ENCODE measurements at regions not wholly inside any gene's neighbourhood (a gene's known extent, or its start where the extent isn't known, plus 50 kb on each side); places are given as distances from the start of the nearest gene placed in this dataset.
"Not testable (repeated sequence)": the region's sequence is repeated elsewhere in the genome, so short reads cannot be mapped to it uniquely, and the experiment has no call there.

DNA sequence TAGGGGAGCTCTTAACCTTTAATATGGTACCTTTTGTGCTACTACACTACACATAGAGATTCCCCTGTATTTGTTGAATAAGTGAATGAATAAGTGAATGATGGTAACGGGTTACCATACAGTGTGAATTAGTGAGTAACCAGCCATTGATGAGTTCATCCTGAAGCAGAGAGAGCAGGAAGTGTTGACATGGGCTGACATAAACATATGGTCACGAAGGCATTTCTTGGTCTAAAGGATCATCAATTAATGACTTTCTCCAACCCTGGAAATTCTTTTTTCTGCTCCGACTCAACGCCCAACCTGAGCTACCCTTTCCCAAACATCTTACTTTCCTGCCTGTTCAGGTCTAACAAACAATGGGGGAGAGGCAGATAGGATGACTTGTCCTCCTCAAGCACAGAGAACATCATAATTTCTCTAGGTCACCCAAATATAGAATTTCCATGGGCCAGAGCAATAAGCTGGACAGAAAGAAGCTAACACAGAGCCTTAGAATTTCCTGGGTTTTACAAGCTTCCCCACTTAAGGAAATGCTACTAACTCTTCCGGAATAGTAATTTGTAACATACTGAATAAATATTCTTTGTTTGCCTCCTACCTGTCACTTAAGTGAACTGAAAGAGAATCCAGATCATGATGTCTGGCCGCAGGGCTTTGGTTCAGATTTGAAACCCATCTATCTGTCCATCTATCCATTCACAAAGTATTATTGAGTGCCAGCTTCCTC lies 114.7 kb upstream of the NGF start:
- DNase-seq = no peak

DNA sequence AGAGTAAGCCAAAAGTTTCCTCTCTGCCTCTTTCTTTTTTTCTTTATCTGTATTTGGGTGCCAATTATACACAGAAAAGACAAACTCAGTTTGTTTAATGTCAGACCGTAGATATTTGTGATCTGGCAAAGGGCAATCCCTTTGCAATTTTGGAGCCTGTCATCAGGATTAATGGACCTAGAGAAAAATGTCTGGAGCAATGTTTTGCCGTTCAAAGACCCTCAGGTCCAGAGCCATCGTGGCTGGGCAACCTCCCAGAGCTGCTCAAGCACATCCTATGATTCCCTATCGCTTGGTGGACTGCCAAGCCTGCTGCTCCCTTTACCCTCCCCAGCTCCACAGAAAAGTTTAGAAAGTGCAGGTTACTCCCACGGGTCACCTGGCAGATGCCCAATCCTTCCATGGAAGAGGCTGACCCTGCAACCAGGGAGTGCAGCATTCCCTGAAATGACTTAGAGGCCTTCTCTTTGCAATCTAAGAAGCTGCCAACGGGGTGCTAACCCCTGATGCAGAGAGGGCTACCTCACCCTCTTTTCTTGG lies 112.5 kb upstream of the NGF start:
- no peak for DNase-seq

DNA sequence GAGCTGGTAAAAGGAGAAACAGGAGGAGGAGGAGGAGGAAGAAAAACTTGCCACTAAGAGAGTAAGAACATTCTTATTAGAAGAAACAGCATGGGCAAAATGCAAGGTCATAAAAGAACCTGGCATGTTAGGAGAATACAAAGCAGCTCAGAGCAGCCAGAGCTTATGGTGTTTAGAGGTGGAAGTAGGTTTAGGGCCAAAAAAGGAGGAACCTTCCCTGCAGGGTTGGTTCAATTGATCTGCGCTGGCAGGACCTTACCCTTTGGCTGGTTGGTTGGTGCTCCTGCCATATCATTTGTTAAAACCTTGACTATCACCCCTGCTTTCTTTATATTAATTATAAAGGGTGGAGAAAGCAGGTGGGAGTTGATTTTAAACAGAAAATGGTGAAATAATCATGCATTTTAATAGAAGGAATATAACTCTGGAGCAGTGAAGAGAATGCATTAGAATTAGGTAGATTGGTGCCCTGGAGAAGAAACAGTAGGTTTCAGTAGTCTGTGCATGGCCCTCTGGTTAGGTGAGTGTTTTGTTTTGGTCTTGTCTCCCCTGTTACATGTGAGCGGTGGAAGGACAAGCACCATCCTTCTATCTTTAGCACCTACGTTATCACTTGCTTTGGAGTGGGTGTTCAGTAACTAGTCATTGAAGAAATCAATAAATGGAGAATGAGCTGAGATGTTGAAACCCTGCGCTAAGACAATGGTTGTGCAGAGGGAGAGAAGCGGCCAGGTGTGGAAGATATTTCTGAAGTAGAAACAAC lies 110.4 kb upstream of the NGF start:
- no peak for DNase-seq

DNA sequence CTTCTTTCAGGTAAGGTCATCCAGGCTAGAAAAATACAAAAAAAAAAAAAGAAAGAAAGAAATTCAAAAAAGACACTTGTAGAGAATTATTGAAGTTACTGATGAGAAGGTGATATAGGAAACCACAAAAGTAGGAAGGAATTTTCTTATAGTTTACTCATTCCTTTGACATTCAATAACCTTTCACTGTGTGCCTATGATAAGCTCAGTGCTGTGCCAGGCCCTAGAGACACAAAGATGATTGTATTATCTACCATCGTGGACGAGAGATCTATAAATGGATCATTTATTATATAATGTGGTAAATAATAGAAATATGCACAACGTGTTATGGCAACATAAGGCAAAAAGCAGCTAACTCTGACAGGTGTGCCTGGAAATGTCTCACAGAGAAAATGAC lies 109.6 kb upstream of the NGF start:
- no peak for DNase-seq

DNA sequence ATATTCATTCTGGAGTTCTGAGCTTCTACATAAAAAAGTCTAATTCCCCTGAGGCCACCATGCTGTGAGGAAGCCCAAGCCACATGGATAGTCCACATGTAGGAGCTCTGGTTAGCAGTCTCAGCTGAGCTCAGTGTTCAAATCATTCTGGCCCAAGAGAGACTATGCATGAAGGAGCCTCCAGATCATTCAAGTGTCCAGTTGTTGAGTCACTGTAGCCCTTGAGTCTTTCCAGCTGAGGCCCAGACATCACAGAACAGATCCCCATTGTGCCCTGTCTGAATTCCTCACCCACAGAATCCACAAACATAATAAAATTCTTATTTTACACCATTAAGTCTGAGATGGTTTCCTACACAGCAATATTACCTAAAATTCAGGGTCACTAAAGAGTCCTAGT lies 107.0 kb upstream of the NGF start:
- DNase-seq = peak; percentile 54

DNA sequence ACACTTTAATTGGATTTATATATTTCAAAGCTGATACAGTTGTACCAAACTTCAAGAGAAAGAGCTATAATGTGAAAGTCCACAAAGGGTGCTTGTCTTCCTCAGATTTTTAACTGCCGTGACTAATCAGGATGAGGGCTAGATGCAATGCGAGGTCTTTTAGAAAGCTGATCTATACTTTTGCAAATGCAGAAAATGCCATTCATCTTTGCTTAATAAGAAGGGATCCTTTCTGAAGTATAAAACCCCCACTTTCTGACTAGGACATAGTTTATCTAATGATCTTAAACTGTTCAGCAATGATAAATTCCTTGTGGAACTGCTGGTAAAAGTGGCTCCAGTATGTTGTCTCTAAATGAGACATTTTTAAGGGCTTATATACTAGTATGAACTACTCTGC lies 102.7 kb upstream of the NGF start:
- no peak for DNase-seq

DNA sequence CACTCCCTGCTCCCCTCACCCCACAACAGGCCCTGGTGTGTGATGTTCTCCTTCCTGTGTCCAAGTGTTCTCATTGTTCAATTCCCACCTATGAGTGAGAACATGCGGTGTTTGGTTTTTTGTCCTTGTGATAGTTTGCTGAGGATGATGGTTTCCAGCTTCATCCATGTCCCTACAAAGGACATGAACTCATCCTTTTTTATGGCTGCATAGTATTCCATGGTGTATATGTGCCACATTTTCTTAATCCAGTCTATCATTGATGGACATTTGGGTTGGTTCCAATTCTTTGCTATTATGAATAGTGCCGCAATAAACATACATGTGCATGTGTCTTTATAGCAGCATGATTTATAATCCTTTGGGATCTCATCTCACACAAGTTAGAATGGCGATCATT lies 101.5 kb upstream of the NGF start:
- DNase-seq = not testable (repeated sequence)

DNA sequence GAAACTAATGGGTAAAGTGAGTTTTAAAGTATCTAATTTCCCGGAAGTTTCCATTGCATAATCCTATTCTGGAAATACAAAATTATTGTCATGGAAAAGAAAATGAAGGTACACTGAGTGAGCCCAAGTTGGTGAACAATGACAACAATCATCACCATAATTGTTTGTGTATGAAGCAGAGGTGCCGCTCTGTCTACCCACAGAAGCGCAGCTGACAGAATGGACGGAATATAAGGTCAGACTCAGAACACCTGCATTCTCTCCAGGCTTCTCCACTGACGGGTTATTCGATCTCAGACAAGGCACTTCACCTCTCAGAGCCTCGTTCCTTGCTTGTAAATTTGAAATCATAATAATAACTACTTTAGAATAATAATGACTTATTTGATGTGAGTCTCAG lies 99.1 kb upstream of the NGF start:
- DNase-seq = peak; percentile 31

DNA sequence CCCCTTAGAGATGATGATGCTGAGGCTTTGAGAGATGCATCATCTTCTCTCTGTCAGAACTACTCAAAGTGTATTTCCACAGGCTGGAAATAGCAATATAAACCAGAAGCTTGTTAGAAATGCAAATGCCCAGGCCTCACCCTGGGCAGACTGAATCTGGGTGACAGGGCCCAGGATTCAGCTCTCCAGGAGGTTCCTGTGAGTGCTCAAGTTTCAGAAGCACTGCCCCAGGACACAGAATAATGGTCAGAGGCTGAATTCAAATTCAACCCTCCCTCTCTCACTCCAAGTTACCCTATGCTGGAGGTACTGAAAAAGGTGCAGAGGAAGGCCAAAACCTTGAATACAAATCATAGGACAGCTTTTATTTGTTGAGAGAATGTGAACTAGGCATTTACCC lies 98.5 kb upstream of the NGF start:
- DNase-seq = peak; percentile 55

DNA sequence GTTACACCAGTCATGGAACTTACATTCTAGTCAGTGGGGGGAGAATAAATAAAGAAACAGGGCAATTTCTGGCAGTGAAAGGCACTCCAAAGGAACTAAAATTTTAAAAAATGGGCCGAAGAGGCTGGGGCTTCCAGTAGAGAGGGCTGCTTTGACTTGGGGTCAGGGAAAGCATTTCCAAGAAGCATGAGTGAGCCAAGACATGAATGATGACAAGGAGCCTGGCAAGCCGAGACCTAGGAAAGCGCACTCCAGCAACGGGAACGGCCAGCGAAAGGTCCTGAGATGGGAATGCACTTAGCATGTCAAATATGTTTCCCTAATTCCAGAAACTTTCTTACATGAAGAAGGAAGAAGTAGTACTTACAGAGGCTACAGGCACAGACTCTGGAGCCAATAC lies 95.4 kb upstream of the NGF start:
- peak; percentile 35 for DNase-seq

DNA sequence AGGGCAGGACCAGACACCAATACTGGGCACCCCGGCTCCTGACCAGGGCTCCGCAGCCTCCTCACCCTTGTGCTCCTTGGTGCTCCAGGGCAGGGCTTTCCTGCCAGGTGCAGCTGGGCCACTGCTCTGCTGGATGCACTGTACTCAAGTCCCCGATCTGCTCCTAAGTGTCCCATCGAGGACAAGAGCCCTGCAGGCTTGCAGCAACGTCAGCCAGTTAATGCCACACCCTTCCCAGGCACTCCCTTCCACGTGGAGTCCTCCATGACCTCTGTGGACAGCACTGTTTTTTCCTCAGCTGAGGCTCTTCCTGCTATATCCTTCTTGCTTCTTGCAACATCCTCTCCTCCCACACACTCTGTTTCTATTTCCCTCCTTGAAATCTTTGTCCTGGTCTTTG lies 94.0 kb upstream of the NGF start:
- peak; percentile 42 for DNase-seq

DNA sequence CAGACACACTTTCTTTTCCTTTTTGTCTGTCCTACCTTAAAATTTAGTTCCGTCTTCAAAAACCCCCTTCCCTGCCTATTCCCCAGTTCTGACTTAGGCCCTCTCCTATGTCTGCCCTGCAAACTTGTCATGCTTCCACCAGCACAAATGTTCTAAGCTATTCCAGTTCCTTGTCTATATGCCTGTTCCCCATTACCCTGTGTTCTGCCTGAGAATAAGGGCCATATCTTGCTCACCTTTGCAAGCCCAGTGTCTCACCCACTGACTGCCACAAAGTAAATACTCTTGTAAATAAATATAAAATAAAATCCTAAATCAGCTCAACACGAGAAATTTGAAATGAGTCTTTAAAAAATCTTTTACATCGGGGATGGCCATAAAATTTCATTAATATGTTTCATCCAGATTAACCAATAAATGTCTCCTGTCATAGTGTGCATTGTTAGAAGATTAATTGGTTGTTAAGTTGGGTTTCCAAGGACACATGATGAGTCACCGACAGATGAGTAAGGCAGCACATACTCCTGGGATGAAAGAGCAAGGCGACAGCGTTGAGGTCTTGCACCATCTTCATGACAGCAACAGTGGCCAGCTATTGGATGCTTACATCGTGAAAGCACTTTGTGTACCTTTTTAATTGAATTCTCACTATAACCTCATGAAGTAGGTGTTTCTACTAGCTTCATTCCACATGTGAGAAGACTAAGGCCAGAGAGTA lies 92.6 kb upstream of the NGF start:
- peak; percentile 70 for DNase-seq

DNA sequence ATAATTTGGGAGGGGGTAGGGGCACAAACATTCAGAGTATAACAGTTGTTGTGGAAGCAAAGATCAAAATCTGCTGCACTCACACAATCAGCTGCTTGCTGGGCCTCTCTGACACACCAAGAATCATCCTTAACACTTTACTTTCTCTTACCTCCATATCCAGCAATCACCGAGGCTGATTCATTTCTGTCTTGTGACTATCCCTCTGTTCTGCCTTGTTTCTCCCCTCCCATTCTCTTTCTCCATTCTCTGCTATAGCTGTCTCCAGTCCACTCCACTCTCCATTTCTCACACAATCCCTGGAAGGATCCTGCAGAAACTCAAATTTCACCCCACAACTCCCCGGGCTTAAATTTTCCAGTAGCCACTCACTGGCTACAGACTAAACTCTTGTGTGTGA lies 91.8 kb upstream of the NGF start:
- no peak for DNase-seq

DNA sequence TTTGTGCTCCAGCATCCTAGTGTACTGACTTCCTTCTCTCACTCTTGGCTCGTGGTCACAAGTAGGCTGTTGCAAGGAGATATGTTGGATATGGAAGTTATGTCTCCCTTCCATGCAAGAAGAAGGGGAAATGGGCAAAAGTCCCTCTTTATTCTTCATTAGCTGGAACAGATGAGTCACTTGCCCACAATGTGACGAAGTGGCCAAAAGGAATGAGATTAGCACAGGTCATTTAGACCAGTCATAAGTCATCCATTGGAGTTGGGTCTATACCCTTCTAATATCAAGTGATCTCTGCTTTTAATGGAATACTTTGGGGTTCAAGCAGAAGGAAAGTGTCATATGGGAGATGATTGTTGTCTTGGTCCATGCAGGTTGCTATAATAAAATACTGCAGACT lies 91.2 kb upstream of the NGF start:
- no peak for DNase-seq

DNA sequence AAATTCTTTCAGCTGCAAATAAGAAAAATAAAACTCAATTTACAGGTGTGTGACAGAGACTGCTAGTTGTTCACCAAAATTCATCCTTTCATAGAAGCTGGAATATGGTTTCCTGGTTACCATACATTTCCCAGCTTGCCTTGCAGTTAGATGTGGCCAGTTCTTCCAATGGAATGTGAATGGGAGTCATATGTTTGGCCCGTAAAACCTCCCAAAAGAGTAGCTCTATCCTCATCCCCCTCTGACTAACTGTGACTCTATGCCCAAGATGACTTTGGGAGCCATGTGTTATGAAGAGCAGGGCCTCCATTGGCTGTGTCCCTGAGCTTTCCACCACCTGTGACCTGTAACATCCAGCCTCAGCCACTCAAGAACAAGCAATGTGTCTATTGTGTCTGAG lies 90.6 kb upstream of the NGF start:
- DNase-seq = no peak

DNA sequence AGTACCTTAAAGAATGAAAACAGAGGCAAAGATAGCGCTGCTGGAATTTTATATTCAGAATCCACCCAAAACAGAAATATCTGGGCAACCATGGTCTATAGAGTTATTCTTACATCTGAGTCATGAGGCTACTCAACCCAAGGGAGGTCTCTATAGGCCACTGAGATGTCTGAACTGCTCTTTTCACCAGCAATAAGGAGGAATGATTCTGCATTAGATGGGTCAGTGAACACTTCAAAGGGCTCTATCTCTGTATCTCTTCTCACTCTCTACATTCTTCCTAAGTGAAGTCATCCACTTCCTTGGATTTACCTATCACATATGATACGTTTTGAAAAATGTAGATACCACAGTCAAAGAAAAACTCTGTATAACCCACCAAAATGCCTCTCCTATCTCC lies 90.2 kb upstream of the NGF start:
- DNase-seq = no peak

DNA sequence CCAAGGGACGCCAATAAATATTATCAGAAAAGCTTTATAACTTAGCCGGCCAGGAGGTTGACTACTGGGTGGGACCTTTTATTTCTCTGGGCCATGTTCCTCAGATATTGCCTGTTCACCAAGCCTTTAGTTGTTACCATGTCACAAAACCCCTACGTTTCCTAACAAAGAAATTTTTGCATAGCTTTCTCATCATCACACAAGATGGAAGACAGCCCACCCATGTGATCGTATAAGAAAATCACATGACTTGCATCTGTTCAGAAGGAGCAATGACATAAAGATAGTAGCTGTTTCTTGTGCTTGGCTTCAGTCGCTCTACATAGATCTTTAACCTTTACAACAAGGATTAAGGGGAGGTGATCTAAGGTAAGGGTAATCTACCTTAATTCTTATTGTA lies 88.9 kb upstream of the NGF start:
- no peak for DNase-seq

DNA sequence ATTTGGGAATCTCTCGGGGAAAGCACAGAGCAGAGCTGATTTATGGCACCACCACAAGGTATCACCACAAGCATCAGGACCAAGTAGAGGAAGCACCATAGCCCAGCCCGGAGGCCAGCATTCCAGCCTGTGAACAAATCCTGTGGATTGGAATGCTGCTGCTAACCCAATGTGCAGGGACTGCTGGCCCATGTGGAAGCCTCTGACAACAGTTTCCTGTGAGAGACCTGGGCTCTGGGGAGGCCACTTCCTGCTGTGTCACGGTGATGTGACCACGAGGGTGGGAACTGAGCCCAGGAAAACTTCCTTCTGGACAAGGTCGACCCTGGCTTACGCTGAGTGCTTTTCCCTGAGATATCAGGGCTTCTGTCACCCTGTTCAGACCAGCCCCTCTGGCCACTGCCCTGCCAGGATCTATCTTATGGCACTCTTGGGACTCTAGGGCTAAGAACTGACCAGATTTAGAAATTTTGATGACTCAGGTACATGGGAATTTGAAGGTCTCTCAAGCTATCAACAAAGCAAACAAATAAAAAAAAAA lies 88.3 kb upstream of the NGF start:
- peak; percentile 91 for DNase-seq

DNA sequence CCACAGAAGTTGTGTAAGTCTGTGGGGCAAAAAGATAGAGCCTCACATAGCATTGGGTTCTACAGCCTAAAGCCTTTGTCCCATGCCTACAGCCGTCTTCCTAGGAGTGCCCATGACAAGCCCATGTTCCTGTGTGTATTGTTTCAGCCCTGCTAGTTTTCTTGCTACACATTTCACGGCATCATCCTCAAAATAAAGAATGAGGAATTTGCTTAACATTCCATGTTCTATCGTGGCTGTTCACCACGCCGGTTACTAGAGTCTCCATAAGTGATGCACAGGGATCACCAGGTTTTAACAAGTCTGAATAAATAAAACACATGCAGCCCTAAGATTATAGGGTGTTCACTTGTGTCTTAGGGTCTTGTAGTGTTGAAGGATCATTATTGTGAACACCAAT lies 87.4 kb upstream of the NGF start:
- no peak for DNase-seq

DNA sequence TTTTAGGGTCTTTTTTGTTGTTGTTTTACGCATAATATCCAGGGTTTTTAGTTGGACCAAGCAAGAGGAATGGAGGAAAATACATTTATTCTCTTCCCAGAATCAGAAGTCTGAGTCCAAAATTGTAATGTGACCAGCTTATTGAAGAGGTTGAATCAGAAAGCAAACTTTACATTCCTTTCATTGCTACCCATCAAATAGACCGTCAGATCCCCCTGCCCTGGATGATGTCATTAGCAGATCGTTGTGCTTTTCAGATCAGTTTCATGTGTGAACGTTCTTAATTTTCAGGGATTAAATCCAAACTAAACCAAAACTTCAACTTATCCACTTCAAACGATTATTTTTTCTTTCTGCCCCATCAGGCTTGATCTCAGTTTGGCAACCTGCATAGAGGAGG lies 85.7 kb upstream of the NGF start:
- DNase-seq = no peak

DNA sequence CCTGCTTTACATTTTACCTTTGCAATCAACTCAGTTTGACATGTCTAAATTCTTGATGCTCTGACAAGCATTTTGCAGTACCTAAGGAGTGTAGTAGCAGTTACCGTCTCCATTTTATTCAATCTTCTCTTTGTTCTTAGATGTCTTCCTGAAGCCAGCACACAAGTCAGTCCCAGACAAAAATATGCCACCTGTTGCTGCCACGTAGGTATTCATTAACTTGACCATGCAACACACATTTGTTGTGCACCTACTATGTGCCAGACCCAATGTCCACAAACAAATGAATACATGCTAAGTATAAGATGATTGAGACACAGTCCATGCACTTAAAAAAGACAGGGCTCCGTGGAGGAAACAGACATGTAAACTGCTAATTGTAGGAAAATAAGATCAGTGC lies 81.5 kb upstream of the NGF start:
- DNase-seq = no peak

DNA sequence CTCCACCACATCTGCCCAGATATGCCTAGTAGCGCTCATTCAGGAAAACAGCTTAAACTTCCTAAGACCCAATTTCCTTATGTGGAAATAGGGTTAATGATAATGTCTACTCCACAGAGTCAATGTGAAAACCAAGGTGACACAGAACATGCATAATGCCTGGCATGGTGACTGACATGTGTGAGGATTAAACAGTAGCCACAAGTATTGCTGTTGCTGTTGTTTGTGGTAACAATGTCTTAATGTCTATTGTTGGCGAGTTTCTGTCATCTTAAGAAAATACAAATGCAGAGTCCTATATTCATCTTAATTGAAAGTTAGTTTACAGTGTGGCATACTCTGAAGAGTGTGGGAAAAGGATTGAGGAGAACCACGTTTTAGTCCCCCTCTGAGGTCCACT lies 75.6 kb upstream of the NGF start:
- DNase-seq = no peak

DNA sequence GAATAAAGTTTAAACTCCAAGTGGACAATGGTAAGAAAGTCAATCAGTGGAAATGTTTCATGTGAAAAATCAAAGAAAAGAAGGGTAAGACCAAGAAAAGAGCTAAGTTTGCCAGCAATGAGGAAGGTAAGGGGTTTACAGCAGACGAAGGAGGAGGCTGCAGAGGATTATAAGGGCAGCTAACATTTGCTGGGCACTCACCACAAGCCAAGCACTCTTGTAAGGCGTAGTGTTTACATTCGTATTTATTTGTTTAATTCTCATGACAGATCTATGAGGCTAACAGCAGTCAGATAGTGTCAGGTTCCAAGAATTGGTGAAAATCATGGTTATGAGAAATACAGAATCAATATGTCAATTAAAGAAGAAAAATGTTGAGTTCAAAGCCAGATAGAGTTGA lies 75.2 kb upstream of the NGF start:
- DNase-seq = no peak

DNA sequence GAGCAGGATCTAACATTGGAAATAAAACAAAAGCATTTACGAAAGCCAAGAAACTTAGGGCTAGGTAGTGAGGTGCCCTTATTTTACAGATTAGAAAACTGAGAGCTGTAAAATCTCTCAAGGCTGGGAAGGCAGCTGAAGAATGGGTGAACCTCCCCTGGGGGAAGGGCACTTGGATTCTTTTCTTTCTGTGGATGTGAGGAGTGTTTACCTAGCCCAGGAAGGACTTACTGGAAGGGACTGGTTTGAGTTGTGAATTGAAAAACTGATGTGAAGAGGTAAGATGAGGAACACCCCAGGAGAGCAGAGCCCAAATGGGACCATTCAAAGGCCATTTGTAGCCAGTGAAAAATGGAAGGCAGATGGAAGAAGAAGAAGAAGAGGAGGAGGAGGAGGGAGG lies 74.7 kb upstream of the NGF start:
- DNase-seq = no peak

Measured in islet precursor cell (in vitro differentiated cells).